HK-2 (cell line): ENCODE measurements at regions not wholly inside any gene's neighbourhood (a gene's known extent, or its start where the extent isn't known, plus 50 kb on each side); places are given as distances from the start of the nearest gene placed in this dataset.
"Not testable (repeated sequence)": the region's sequence is repeated elsewhere in the genome, so short reads cannot be mapped to it uniquely, and the experiment has no call there.

Source experiments
- DNase-seq: peaks from one replicate; pipeline ENCODE4 v3.0.0-alpha.2; 2018; ENCODE audit not compliant: unreplicated experiment

- DNase-seq = no peak
These were observed 598.2 kb upstream of the NECTIN3 start for GRCh38 chr3:110473405-110473804.

GRCh38 chr3:110474397-110474796, 597.2 kb upstream of the NECTIN3 start:
- no peak for DNase-seq

- DNase-seq = no peak
These were observed 593.1 kb upstream of the NECTIN3 start for GRCh38 chr3:110478377-110479054.

- no peak for DNase-seq
These were observed 591.9 kb upstream of the NECTIN3 start for GRCh38 chr3:110479731-110480130.

GRCh38 chr3:110485389-110485788, 586.2 kb upstream of the NECTIN3 start:
- no peak for DNase-seq

- DNase-seq = no peak
These were observed 583.8 kb upstream of the NECTIN3 start for GRCh38 chr3:110487840-110488239.

- no peak for DNase-seq
These were observed 580.2 kb upstream of the NECTIN3 start for GRCh38 chr3:110491413-110491812.

GRCh38 chr3:110492876-110493275, 578.7 kb upstream of the NECTIN3 start:
- no peak for DNase-seq

- DNase-seq = no peak
These were observed 578.1 kb upstream of the NECTIN3 start for GRCh38 chr3:110493438-110494092.

- no peak for DNase-seq
These were observed 577.5 kb upstream of the NECTIN3 start for GRCh38 chr3:110494093-110494490.

GRCh38 chr3:110494728-110495127, 576.9 kb upstream of the NECTIN3 start:
- no peak for DNase-seq

GRCh38 chr3:110495201-110495927, 576.3 kb upstream of the NECTIN3 start:
- DNase-seq = no peak

- DNase-seq = no peak
These were observed 567.2 kb upstream of the NECTIN3 start for GRCh38 chr3:110504401-110504800.

- DNase-seq = no peak
These were observed 566.7 kb upstream of the NECTIN3 start for GRCh38 chr3:110504901-110505300.

- no peak for DNase-seq
These were observed 564.7 kb upstream of the NECTIN3 start for GRCh38 chr3:110506890-110507289.

- DNase-seq = not testable (repeated sequence)
These were observed 564.0 kb upstream of the NECTIN3 start for GRCh38 chr3:110507570-110507969.

- DNase-seq = no peak
These were observed 558.7 kb upstream of the NECTIN3 start for GRCh38 chr3:110512961-110513360.

GRCh38 chr3:110518031-110518430, 553.6 kb upstream of the NECTIN3 start:
- no peak for DNase-seq

- DNase-seq = no peak
These were observed 552.5 kb upstream of the NECTIN3 start for GRCh38 chr3:110519071-110519470.

- peak; percentile 16 for DNase-seq
These were observed 550.6 kb upstream of the NECTIN3 start for GRCh38 chr3:110521019-110521418.

GRCh38 chr3:110525558-110526064, 546.0 kb upstream of the NECTIN3 start:
- not testable (repeated sequence) for DNase-seq
